CD4-positive, alpha-beta T cell treated with Interleukin-1 beta for 1 hour (primary cell): ENCODE measurements at regions not wholly inside any gene's neighbourhood (a gene's known extent, or its start where the extent isn't known, plus 50 kb on each side); places are given as distances from the start of the nearest gene placed in this dataset.
"Not testable (repeated sequence)": the region's sequence is repeated elsewhere in the genome, so short reads cannot be mapped to it uniquely, and the experiment has no call there.

Source experiments
- DNase-seq, 2 donors: peaks; one replicate each; pipeline ENCODE4 v3.0.0-alpha.2; 2020 to 2022

DNA sequence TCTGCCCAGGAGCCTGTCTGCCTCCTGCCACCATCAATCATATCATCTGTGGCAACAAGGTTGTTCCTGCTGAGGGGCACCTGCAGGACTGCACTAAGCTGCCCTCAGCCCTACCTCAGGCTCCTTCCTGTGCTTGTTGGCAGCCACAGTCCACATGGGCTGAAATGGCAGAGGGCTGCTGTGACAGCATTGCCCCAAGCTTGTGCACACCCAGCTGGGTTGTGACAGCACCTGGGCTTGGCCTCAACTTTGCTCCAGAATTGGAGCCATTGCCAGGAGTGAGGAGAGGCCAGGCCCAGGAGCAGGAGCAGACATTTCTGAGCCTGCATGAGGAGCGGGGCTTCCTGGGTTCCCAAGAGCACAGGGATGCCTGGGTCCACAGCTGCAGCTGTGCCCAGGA, 340.9 kb upstream of the CHRM2 start:
- DNase-seq = no peak

DNA sequence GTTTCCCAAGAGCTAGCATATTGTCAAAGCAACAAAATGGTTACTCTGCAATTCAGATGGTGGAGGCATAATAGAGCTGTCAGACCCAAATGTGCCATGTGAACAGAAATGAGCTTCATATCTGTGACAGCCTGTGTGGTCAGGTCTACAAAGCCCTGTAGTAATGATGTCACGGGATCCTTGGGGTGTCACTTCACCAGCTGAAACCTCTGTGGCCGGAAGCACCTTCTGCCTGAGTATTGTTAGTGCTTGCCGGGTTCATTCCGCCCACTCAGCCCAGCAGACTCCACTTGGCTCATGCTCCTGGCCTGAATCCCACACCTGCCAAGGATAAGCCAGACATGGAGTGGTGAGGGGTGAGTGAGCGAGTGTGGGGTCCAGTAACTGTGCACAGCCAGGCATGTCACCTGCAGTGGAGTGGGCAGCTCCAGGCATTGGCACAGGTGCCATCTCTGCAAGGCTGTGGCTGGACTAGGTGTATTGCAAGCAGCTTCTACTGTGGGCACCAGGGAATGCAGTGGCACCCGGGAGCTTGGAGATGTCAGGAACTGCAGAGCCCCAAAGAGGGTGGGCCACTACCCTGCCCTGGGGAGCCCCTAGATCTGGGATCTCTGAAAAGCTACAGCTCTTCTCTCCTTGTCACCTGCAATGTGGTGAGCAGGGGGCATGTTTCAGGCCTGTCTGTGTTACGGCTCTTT, 341.9 kb upstream of the CHRM2 start:
- DNase-seq = no peak

DNA sequence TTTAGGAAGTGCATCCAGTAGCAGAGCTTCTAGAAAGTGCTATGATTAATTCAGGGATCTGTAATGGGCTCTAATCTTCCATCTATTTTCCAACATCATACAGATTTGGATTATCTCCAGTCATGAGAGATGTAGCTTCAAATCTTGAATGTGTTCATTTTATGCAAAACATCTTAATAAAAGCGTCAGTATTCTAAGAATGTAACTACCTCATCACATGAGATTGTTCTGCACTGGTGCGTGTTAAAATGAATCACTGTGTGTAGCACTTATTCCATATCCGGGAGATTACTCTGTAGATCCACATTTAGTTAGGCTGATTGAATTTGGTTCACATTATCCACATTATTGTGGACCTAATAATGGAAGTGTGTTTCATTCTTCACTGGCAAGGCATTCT, 344.9 kb upstream of the CHRM2 start:
- no peak for DNase-seq

GRCh38 chr7:136517971-136518370, 350.5 kb upstream of the CHRM2 start:
- no peak for DNase-seq

GRCh38 chr7:136514776-136515175, 353.7 kb upstream of the CHRM2 start:
- DNase-seq = no peak

DNA sequence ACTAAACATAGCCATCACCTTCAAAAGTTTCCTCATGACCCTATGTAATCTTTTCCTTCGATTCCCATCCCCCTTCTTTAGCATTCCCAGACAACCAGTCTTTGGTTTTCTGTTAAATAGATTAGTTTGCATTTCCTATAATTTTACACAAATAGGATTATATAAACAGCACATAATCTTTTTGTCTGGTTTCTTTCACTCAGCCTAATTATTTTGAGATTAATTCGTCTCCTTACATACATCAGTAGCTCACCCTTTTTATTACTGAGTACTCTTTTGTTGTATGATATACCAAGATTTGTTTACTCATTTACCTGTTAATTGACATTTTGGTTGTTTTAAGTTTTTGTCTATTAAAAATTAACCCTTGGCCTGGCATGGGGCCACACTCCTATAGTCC, 354.7 kb upstream of the CHRM2 start:
- DNase-seq = no peak

DNA sequence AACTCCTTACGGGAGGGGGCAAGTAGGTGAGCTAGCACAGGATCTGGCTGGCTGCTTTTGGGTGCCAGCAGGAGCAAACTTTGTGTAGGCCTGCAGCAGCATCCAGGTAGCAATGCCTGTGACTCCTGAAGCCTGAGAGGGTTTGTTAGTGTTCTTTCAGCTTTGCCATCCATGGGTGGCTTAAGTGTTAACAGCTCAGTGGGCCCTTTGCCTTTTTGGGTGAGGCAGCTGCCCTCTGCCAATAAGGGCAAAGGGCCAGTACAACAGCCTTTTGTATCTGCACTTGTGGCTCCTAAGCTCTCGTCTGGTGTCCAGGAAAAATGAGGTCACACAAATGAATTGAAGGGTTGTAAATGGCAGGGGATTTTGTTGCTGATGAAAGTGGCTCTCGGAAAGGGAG, 359.0 kb upstream of the CHRM2 start:
- DNase-seq = no peak

DNA sequence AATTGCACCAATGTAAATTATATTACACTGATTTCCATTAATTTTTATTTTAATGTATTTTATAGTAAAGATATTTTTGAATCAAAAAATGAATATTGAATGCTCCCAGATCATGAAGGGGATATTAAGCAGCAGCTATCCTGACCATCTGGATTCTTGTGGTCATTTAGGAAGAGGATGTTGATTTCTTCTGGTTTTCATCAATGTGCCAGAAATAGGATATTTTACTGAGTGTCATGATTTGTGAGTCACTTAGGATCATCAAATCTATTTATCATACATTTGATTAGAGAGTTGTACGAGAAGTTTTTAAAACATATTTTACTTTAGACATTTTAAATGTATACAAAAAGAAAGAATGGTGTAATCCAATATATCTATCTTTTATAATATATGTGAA, 366.3 kb upstream of the CHRM2 start:
- DNase-seq = no peak

DNA sequence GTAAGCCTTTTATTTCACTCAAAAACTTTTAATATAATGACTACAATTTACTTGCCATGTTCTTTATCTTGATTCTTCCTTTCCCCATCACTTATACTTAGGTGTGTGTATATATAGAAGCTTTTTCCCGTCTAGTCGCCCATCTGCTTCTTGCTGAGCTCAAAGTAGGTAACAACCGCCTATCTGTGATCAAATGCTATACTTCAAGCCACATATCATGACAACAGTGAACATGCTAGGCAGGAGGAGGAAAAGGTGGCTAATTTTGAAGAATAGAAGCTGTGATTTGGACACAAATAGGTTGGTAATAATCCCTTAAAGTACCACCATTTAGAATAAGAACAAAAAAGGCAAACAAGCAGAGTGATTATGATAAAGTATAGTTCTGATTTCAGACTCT, 367.3 kb upstream of the CHRM2 start:
- no peak for DNase-seq

- DNase-seq = no peak
These were observed 371.9 kb upstream of the CHRM2 start for GRCh38 chr7:136496551-136496950.

DNA sequence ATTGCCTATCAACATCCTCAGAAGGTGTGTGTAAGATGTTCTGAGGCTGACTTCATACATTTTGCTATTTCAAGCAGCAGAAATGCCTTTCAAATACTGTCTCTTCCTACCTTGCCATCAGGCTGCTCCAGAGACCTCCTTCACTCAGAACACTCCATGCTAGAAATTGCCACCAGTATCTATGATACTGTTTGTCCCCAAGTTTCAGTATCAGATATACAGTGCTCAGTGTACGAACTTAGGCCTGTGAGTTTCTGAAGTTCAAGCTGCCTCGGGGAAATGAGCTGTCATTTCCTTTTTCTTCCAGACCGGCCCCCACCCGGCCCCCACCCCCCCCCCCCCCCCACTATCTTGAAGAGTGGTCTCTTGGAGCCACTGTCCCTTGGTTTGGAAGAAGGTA, 373.4 kb upstream of the CHRM2 start:
- no peak for DNase-seq

DNA sequence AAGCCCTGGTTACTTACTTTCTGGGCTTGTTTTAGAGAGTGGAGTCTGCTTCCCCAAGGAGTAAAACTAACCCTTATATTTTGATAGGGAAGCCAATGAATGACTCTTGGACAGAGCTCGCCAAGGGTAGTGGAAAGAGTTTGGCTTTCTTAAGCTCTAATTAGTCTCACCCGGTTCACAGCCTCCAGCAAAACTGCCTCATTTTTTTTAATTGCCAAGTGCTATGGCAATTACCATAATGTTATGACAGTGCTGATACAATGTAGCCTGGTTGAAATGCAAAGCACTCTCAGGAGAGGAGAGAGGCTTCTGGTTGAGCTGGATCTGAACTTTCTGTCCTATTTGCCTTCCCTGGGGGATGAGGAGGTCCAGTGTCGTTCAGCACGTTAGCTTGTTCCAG, 376.1 kb upstream of the CHRM2 start:
- DNase-seq = no peak

- DNase-seq = no peak
These were observed 378.6 kb upstream of the CHRM2 start for GRCh38 chr7:136489808-136490207.

- DNase-seq = no peak
These were observed 387.6 kb upstream of the CHRM2 start for GRCh38 chr7:136480901-136481300.

DNA sequence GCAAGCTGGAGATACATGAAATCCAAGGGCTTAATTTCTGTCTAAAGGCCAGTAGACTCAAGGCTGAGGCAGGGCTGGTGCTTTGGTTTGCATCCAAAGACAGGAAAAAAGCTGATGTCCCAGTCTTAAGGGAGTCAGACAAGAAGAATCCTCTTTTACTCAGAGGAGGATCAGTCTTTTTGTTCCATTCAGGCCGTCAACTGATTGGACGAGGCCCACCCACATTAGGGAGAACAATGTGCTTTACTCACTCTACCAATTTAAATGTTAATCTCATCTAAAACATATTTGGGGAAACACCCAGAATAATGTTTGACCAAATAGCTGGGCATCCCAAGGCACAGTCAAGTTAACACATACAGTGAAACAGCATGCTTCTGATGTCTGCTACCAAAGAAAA, 388.5 kb upstream of the CHRM2 start:
- no peak for DNase-seq

- no peak for DNase-seq
These were observed 398.3 kb upstream of the CHRM2 start for GRCh38 chr7:136470179-136470578.

DNA sequence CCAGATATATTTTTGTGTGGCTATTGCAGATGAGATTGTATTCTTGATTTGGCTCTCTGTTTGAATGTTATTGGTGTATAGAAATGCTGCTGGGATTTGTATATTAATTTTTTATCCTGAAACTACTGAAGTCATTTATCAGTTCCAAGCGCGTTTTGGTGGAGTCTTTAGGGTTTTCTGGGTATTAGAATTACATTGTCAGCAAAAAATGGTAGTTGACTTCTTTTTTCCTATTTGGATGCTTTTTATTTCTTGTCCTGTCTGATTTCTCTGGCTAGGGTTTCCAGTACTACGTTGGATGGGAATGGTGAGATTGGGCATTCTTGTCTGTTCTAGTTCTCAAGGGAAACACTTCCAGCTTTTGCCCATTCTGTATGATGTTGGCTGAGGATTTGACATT, 415.5 kb upstream of the CHRM2 start:
- no peak for DNase-seq

DNA sequence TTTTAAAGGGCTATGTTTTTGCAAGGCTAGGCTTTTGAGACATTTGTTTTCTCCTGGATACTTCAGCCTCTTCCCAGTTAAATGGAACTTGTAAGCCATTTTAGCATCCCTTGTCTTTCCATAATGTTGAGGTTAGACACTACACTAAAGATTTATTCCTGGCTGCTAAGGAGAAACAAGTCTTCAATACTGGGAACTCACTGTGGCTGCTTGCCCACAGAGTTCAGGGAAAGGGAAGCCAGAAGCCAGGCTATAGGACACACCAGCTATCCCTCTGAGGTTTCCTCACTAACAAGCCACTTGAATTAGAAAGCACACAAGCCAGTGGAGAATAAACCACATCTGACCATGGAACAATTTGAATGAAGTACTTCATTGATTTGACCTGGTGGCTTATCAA, 421.7 kb upstream of the CHRM2 start:
- no peak for DNase-seq

- DNase-seq = no peak
These were observed 426.6 kb upstream of the CHRM2 start for GRCh38 chr7:136441835-136442234.

- DNase-seq = not testable (repeated sequence)
These were observed 436.7 kb upstream of the CHRM2 start for GRCh38 chr7:136431736-136432135.

DNA sequence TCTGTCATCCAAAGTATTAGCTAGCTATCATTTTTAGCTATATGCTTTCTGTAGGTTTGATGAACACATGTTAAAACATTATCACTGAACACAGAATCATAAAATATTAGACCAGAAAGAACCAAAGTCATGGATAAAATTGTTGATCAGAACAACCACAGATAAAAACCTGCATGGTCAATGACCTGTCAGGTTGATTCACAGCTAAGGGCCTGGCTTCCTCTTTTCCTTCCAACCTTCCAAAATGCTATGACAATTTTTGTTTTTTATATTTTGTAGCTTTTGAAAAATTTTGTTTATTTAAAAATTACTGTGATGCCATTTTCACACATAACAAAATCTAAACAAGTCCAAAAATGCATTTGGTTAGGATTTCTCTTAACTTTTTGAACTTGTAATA, 444.4 kb upstream of the CHRM2 start:
- no peak for DNase-seq

DNA sequence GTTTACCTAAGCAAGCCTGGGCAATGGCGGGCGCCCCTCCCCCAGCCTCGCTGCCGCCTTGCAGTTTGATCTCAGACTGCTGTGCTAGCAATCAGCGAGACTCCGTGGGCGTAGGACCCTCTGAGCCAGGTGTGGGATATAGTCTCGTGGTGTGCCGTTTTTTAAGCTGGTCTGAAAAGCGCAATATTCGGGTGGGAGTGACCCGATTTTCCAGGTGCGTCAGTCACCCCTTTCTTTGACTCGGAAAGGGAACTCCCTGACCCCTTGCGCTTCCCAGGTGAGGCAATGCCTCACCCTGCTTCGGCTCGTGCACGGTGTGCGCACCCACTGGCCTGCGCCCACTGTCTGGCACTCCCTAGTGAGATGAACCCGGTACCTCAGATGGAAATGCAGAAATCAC, 442.6 kb upstream of the MTPN start:
- DNase-seq = not testable (repeated sequence)

DNA sequence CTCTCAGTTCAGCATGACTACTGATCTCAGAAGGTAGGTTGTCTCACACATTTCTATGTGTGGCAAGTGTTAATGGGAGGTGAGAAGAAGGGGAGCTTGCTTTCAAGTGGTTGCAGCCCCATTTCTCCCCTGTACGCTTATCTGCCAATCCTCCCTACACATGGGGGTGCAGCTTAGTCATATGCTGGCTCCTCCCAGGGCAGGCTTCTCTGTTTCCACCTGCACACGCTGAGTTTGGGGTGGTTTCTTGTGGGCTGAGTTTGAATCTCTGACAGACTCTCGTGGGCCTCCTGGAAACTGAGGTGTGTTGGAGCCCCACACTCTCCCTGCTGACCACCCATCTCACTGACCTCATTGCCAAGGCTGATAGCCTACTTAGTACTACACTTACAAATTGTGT, 435.8 kb upstream of the MTPN start:
- DNase-seq = no peak

DNA sequence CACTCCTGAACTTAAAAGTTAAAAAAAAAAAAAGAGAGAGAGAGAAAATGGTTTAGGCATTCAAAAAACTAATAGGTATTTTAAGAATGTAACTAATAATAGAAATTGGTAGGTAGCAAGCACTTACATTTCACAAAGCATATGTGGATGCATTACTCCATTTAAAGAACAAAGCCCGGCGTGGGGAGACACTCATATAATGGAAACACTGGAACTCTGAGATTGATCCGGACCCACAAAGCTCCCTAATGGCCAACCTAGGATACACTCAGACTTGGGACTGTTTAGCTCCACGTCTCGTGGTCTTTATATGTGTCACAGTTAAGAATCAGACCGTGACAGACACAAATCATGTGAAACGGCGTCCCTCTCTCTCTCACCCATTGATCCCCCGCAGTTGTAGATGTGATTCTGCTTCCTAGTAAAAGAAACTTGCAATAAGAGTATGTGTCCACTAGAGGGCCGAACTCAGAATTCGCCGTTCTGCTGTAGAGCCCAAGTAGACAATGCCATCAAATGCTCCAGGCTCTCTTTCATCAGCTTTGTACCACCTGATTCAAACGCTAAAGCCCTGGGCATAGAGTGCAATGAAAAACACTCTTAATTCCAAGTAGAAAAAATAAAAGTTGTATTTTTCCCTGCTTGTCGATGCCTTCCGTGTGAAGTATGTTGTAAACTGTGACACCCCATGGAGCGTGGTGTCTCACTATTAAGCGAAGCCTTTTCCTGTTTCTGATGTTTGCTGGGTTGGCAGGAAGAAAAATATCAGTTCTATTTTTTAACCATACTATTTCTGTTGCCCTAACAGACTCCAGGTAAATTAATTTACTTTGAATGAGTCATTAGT, 429.0 kb upstream of the MTPN start:
- peak; percentile 5 to 25 for DNase-seq

DNA sequence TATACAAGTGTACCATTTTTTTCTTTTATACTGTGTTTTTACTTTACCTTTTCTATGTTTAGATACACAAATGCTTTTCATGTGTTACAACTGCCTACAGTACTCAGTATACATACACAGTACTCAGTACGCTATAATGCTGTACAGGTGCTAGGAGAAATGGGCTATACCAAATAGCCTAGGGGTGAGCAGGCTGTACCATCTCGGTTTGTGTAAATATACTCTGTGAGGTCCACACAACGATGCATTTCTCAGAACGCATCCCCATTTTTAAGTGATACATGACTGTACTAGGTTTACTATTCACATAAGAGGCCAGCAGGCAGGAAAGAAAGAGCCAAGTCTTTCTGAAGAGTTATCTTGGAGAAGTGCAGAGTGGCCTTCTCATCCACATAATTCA, 426.4 kb upstream of the MTPN start:
- no peak for DNase-seq
